ENCODE measurements at regions not wholly inside any gene's neighbourhood (a gene's known extent, or its start where the extent isn't known, plus 50 kb on each side); places are given as distances from the start of the nearest gene placed in this dataset.

DNA sequence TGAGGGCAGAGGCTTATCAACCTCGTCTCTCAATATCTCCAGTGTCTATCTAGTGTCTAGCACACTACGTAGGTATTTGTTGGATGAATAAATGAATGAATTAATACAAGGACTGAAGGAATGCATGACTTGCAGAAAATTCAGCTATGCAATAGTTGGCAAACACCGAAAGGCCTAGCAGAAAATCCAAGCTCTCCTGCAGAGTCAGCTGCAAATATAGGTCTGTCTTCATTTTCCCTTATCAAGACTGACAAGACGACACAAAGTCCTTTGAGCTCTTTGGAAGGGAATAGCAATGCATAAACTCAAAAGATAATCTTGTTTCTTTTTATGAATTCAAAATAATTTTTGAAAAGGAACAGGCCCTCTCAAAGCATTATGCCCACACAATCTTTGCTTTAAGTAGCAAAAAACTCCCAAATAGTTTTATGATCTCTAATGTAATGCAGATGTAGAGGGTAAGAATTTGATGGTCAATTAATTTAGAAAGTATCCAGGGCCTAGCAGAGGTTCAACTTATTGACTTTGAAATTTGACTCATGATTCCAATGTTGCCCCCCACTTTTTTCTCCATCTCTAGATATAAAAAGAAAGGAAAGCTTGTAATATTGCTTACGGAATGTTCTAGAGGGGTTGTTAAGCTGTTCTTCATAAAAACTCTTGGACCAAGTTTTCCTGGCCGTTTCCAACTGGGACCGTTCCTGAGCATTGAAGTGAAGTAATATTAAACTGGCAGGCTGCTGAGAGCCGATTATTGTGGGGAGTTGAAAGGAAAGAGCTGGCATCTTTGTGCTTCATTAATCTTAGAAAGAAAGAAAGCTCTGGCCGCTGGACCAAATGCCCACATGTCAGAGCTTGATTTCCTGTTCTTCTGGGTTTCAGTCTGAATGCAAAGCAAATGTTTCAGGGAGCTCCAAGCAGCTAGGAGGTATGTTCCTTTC is 227.3 kb downstream of the HS3ST3A1 start:
- DNase-seq (ENCODE audit: low read depth), result no peak
- Mint-ChIP-seq H3K4me1 (ENCODE audit: low read depth, unreplicated experiment) (no peaks in the 10 kb centered on the region), H3K27ac (ENCODE audit: unreplicated experiment) (no peak overlapping the region), H3K9me3 (ENCODE audit: unreplicated experiment) (peaks cover 3% of the 10 kb centered on the region), H3K36me3 (ENCODE audit: low read depth, unreplicated experiment) (no peaks in the 10 kb centered on the region), H3K4me3 (ENCODE audit: unreplicated experiment) (no peak overlapping the region), H3K27me3 (ENCODE audit: low read depth, unreplicated experiment) (no peaks in the 10 kb centered on the region)
- no peak overlapping the region for H3K4me3 ChIP-seq (ENCODE audit: insufficient read depth, low read depth, low read length)
- H2AFZ ChIP-seq (ENCODE audit: low read depth, low read length), result no peak overlapping the region
- FAIRE-seq, result peak; percentile 20
- H3K4me2 ChIP-seq (ENCODE audit: low read length), result no peak overlapping the region
- no peaks in the 10 kb centered on the region for H3K36me3 ChIP-seq (ENCODE audit: insufficient read depth, low read length)
- no peaks in the 10 kb centered on the region for H3K79me2 ChIP-seq (ENCODE audit: insufficient read depth, low read length)
- no peaks in the 10 kb centered on the region for H3K27me3 ChIP-seq (ENCODE audit: insufficient read depth, low read length)
- H3K9me3 ChIP-seq (ENCODE audit: insufficient read depth, low read depth, low read length), result no peaks in the 10 kb centered on the region
- TF ChIP-seq, protein P1, sequence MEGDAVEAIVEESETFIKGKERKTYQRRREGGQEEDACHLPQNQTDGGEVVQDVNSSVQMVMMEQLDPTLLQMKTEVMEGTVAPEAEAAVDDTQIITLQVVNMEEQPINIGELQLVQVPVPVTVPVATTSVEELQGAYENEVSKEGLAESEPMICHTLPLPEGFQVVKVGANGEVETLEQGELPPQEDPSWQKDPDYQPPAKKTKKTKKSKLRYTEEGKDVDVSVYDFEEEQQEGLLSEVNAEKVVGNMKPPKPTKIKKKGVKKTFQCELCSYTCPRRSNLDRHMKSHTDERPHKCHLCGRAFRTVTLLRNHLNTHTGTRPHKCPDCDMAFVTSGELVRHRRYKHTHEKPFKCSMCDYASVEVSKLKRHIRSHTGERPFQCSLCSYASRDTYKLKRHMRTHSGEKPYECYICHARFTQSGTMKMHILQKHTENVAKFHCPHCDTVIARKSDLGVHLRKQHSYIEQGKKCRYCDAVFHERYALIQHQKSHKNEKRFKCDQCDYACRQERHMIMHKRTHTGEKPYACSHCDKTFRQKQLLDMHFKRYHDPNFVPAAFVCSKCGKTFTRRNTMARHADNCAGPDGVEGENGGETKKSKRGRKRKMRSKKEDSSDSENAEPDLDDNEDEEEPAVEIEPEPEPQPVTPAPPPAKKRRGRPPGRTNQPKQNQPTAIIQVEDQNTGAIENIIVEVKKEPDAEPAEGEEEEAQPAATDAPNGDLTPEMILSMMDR (IDR thresholded peaks at IDR 0.05; ENCODE audit: insufficient read depth, low read depth, low read length), result no peak
- no peak for TF ChIP-seq EZH2 (IDR thresholded peaks at IDR 0.05; ENCODE audit: insufficient read depth, low read length)
- no peak overlapping the region for H3K9ac ChIP-seq (ENCODE audit: low read length)
- H3K4me1 ChIP-seq (ENCODE audit: insufficient read depth, low read length), result no peaks in the 10 kb centered on the region
- H4K20me1 ChIP-seq (ENCODE audit: insufficient read depth, low read length), result no peaks in the 10 kb centered on the region
- H3K27ac ChIP-seq (ENCODE audit: low read depth, low read length), result no peak overlapping the region

DNA sequence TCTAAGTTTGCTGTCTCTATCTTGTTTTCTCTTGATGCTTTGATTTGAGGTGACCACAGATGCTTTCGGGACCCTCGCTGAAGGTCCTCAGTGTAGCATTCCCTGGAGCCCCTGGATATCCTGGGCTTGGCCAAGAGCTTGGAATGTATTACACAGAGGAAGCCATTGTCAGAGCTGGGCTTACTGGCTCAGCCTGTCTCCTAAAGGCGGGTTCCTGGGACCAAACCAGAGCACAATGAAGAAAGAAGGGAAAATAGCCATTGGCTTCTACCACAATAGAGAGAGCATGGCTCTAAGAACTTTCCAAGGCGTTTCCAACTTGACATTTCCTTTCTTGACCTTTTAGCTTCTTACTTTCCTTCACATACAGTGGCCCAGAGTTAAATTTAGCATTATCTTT is 229.3 kb downstream of the HS3ST3A1 start:
- H3K4me3 Mint-ChIP-seq (ENCODE audit: unreplicated experiment), result no peak overlapping the region
- H3K36me3 Mint-ChIP-seq (ENCODE audit: low read depth, unreplicated experiment), result no peaks in the 10 kb centered on the region
- no peaks in the 10 kb centered on the region for H3K79me2 ChIP-seq (ENCODE audit: insufficient read depth, low read length)
- no peak overlapping the region for H3K9ac ChIP-seq (ENCODE audit: low read length)
- no peak for TF ChIP-seq EZH2 (IDR thresholded peaks at IDR 0.05; ENCODE audit: insufficient read depth, low read length)
- TF ChIP-seq, protein P1 (IDR thresholded peaks at IDR 0.05; ENCODE audit: insufficient read depth, low read depth, low read length), result no peak
- H4K20me1 ChIP-seq (ENCODE audit: insufficient read depth, low read length), result no peaks in the 10 kb centered on the region
- H3K9me3 Mint-ChIP-seq (ENCODE audit: unreplicated experiment), result no peaks in the 10 kb centered on the region
- H3K27me3 ChIP-seq (ENCODE audit: insufficient read depth, low read length), result no peaks in the 10 kb centered on the region
- H3K4me3 ChIP-seq (ENCODE audit: insufficient read depth, low read depth, low read length), result no peak overlapping the region
- FAIRE-seq (no peak), DNase-seq (ENCODE audit: low read depth) (no peak)
- no peak overlapping the region for H3K27ac ChIP-seq (ENCODE audit: low read depth, low read length)
- H3K4me1 ChIP-seq (ENCODE audit: insufficient read depth, low read length), result no peaks in the 10 kb centered on the region
- no peaks in the 10 kb centered on the region for H3K36me3 ChIP-seq (ENCODE audit: insufficient read depth, low read length)
- no peaks in the 10 kb centered on the region for H3K4me1 Mint-ChIP-seq (ENCODE audit: low read depth, unreplicated experiment)
- H3K9me3 ChIP-seq (ENCODE audit: insufficient read depth, low read depth, low read length), result no peaks in the 10 kb centered on the region
- no peak overlapping the region for H3K4me2 ChIP-seq (ENCODE audit: low read length)
- no peak overlapping the region for H3K27ac Mint-ChIP-seq (ENCODE audit: unreplicated experiment)
- no peak overlapping the region for H2AFZ ChIP-seq (ENCODE audit: low read depth, low read length)
- no peaks in the 10 kb centered on the region for H3K27me3 Mint-ChIP-seq (ENCODE audit: low read depth, unreplicated experiment)

DNA sequence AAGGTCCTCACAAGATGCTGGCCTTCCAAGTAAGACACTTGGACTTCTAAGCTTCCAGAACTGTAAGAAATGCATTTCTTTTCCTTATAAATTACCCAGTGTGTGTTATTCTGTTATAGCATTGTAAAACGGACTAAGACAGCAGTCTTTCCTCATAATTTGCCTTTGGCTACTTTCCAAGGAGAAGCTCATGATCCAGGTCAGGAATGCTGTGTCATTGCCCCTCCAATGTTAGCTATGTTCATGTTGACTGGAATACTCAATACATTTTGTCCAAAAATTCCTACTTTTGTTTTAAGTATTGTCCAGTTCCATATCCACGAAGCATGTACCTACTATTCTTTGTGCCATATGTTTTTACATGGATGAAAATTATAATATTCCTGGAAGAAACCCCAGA is 234.6 kb downstream of the HS3ST3A1 start:
- Histone ChIP-seq H4K20me1 (ENCODE audit: insufficient read depth, low read length) (no peaks in the 10 kb centered on the region), H2AFZ (ENCODE audit: low read depth, low read length) (no peak overlapping the region), H3K9me3 (ENCODE audit: insufficient read depth, low read depth, low read length) (no peaks in the 10 kb centered on the region), H3K36me3 (ENCODE audit: insufficient read depth, low read length) (no peaks in the 10 kb centered on the region), H3K4me1 (ENCODE audit: insufficient read depth, low read length) (peaks cover 28% of the 10 kb centered on the region), H3K4me2 (ENCODE audit: low read length) (no peak overlapping the region), H3K79me2 (ENCODE audit: insufficient read depth, low read length) (no peaks in the 10 kb centered on the region), H3K9ac (ENCODE audit: low read length) (no peak overlapping the region), H3K27me3 (ENCODE audit: insufficient read depth, low read length) (no peaks in the 10 kb centered on the region), H3K27ac (ENCODE audit: low read depth, low read length) (no peak overlapping the region), H3K4me3 (ENCODE audit: insufficient read depth, low read depth, low read length) (no peak overlapping the region)
- TF ChIP-seq, protein P1 (IDR thresholded peaks at IDR 0.05; ENCODE audit: insufficient read depth, low read depth, low read length), result no peak
- TF ChIP-seq EZH2 (IDR thresholded peaks at IDR 0.05; ENCODE audit: insufficient read depth, low read length), result no peak
- H3K4me1 Mint-ChIP-seq (ENCODE audit: low read depth, unreplicated experiment), result peaks cover 15% of the 10 kb centered on the region
- no peaks in the 10 kb centered on the region for H3K9me3 Mint-ChIP-seq (ENCODE audit: unreplicated experiment)
- H3K4me3 Mint-ChIP-seq (ENCODE audit: unreplicated experiment), result no peak overlapping the region
- DNase-seq (ENCODE audit: low read depth) (no peak), FAIRE-seq (peak; percentile 37)
- H3K27me3 Mint-ChIP-seq (ENCODE audit: low read depth, unreplicated experiment), result no peaks in the 10 kb centered on the region
- no peak overlapping the region for H3K27ac Mint-ChIP-seq (ENCODE audit: unreplicated experiment)
- H3K36me3 Mint-ChIP-seq (ENCODE audit: low read depth, unreplicated experiment), result no peaks in the 10 kb centered on the region

All from astrocyte (in vitro differentiated cells and primary cell).